Activated CD4-positive, alpha-beta T cell treated with anti-CD3 and anti-CD28 coated beads, Interleukin-2, amount 10 ng/mL, durations not matched to agents 24 days and 14 days (primary cell): ENCODE measurements at regions not wholly inside any gene's neighbourhood (a gene's known extent, or its start where the extent isn't known, plus 50 kb on each side); places are given as distances from the start of the nearest gene placed in this dataset.

Experiments used
- DNase-seq: peaks from one replicate; pipeline ENCODE4 v3.0.0; 2022
- H3K27ac Mint-ChIP-seq: one replicate; pipeline ENCODE4 v1.8.0; 2022; ENCODE audit warnings: mild to moderate bottlenecking, mixed read lengths
- H3K27me3 Mint-ChIP-seq: one replicate; pipeline ENCODE4 v1.8.0; 2022; ENCODE audit warnings: mixed read lengths
- H3K36me3 Mint-ChIP-seq: one replicate; pipeline ENCODE4 v1.8.0; 2022; ENCODE audit warnings: low read depth, mild to moderate bottlenecking, mixed read lengths
- H3K4me1 Mint-ChIP-seq: one replicate; pipeline ENCODE4 v1.8.0; 2021; ENCODE audit warnings: mixed read lengths
- H3K4me3 Mint-ChIP-seq: one replicate; pipeline ENCODE4 v1.8.0; 2022; ENCODE audit warnings: mild to moderate bottlenecking, moderate library complexity, mixed read lengths
- H3K9me3 Mint-ChIP-seq: one replicate; pipeline ENCODE4 v1.8.0; 2021; ENCODE audit warnings: mixed read lengths
- intact Hi-C: fragments of 100-400 bp; cut with micrococcal nuclease; formaldehyde crosslinking; loops from one replicate; pipeline ENCODE4 v1.15.1; 2023

DNA sequence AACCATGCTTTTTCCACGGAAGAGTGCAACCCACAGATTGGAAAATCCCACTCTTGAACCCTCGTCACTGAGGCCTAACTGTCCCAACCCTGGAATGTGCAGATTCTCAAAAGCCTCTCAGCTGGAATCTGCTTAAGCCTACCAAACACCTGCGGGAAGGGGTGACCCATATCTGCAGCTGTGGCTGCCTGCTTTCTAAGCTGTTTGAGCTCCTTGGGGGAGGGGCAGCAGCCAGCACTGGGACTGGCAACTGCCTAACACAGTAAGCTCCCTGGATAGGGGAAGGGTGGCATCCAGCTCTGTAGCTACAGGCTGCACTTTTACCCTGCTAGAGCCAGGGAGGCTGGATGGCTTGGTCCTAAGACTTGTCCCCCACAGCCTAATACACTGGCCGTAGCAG, 579.6 kb downstream of the COL12A1 start:
- no peak overlapping the region for H3K27ac Mint-ChIP-seq
- H3K4me1 Mint-ChIP-seq = no peaks in the 10 kb centered on the region
- H3K27me3 Mint-ChIP-seq = no peaks in the 10 kb centered on the region
- H3K9me3 Mint-ChIP-seq = peaks cover 3% of the 10 kb centered on the region
- no peak overlapping the region for H3K4me3 Mint-ChIP-seq
- intact Hi-C loops = no loop called here
- no peaks in the 10 kb centered on the region for H3K36me3 Mint-ChIP-seq
- DNase-seq = no peak

DNA sequence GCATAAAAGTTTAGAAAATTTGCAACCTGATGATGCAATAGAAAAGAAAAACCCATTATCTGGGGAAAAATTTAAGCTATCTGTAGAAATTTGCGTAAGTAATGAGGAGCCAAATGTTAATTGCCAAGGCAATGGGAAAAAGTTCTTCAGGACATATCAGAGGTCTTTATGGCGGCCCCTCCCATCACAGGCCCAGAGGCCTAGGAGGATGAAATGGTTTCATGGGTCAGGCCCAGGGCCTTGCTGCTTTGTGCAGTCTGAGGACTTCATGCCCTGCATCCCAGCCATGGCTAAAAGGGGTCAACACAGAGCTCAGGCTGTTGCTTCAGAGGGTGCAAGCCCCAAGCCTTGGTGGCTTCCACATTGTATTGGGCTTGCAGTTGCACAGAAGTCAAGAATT, 582.8 kb downstream of the COL12A1 start:
- intact Hi-C loops = no loop called here
- Mint-ChIP-seq H3K27ac (no peak overlapping the region), H3K27me3 (no peaks in the 10 kb centered on the region), H3K9me3 (peaks cover 6% of the 10 kb centered on the region), H3K4me3 (no peak overlapping the region), H3K36me3 (no peaks in the 10 kb centered on the region), H3K4me1 (no peaks in the 10 kb centered on the region)
- no peak for DNase-seq

DNA sequence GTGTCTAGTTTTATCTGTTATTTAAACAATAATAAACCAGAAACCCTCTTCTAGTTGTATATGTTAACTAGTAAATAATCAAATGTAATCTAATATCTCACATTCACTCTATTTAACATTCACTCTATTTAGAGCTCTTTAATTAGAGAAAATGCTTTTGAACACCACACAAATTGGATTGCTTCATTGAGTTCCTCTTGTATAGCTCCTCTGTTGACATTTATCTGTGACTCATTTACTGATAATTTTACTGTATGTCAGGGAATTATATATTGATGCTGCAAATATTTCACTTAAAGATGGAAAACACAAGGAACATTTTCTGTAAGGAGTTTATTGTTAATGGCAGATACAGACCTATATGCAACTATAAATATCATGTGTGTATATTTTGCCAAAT, 594.6 kb downstream of the COL12A1 start:
- intact Hi-C loops = no loop called here

DNA sequence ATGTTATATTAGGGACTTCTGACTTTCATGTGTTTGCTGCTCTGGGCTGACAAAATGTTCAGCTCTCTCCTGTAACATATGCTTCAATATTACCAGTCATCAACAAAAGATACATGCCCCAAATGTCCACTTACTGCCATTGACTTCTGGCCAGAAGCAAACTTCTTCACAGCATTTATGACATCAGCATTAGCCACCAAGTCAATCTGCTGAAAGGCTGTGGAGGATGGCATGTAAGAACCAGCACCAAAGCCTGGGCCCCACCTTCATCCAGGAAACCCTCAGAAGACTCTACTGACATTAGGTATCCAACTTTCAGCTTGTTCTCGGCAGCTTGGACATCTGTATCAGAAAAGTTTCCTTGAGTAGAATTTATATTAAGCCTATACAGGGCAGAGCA, 595.5 kb downstream of the COL12A1 start:
- intact Hi-C loops = no loop called here
- Mint-ChIP-seq H3K27me3 (no peaks in the 10 kb centered on the region), H3K4me1 (no peaks in the 10 kb centered on the region), H3K27ac (no peak overlapping the region), H3K9me3 (no peaks in the 10 kb centered on the region), H3K36me3 (no peaks in the 10 kb centered on the region), H3K4me3 (no peak overlapping the region)
- no peak for DNase-seq

More for the DNA sequence above, 594.6 kb downstream of the COL12A1 start:
- Mint-ChIP-seq H3K9me3 (no peaks in the 10 kb centered on the region), H3K27me3 (no peaks in the 10 kb centered on the region), H3K27ac (no peak overlapping the region), H3K4me1 (no peaks in the 10 kb centered on the region), H3K4me3 (no peak overlapping the region), H3K36me3 (no peaks in the 10 kb centered on the region)
- DNase-seq = no peak

DNA sequence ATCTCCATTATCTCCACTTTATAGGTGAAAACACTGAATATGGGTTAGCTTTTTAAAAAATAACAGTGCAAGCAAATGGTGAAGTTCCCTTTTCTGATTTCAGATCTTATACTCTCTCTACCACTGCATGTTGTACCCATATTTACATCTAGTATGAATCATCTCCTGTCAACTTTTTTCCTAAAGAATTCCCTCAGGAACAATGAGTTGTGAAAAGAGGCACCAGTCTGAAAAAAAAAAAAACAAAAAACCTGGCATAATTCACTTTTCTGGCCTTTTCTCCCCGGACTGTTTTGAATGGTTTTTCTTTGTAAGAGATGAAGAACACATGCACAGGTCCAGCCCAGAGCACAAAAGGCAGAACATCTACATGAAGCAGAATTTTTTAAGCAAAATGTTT, 596.0 kb downstream of the COL12A1 start:
- Mint-ChIP-seq H3K9me3 (no peaks in the 10 kb centered on the region), H3K27me3 (no peaks in the 10 kb centered on the region), H3K27ac (no peak overlapping the region), H3K4me1 (no peaks in the 10 kb centered on the region), H3K4me3 (no peak overlapping the region), H3K36me3 (no peaks in the 10 kb centered on the region)
- intact Hi-C loops = no loop called here
- no peak for DNase-seq

DNA sequence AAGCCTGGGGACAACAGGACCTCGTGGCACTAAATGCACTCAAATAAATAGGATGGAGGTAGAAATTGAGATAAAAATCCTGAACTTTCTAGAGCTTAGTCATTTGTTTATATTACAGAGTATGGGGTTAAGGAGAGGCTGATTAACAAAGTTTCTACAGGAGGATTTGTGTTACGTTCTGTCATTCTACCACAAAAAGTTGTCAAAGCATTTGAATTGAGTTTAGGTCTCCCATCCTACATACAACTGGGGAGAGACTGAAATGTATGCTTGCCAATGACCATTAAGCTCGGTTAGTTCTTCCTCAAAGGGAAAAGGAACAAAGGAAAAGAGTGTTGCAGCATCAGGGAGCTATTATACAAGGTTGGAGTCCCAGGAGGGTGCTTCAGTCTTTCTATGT, 597.9 kb downstream of the COL12A1 start:
- H3K27me3 Mint-ChIP-seq = no peaks in the 10 kb centered on the region
- H3K9me3 Mint-ChIP-seq = no peaks in the 10 kb centered on the region
- no peak for DNase-seq
- no peaks in the 10 kb centered on the region for H3K36me3 Mint-ChIP-seq
- H3K27ac Mint-ChIP-seq = no peak overlapping the region
- no peaks in the 10 kb centered on the region for H3K4me1 Mint-ChIP-seq
- intact Hi-C loops = no loop called here
- H3K4me3 Mint-ChIP-seq = no peak overlapping the region

DNA sequence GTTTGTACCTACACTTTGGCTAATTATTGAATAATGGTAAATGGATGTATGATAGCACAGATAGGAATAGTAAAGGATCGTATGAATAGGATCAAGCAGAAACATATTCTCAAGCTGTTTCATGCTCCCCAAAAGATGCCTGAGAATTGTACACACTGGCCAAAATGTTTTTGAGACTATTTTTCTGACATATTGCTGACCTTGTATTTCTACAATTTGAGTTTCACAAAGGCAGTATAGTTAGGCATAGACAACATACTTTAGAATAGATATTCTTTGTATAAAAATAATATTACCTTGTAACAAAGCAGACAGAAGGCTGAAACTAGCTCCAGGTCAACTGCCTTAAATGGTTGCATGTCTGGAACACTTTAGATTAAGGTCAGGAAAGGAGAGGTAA, 598.4 kb downstream of the COL12A1 start:
- intact Hi-C loops = no loop called here
- H3K27me3 Mint-ChIP-seq = no peaks in the 10 kb centered on the region
- no peaks in the 10 kb centered on the region for H3K36me3 Mint-ChIP-seq
- no peaks in the 10 kb centered on the region for H3K9me3 Mint-ChIP-seq
- H3K4me3 Mint-ChIP-seq = no peak overlapping the region
- H3K27ac Mint-ChIP-seq = no peak overlapping the region
- DNase-seq = no peak
- H3K4me1 Mint-ChIP-seq = no peaks in the 10 kb centered on the region

DNA sequence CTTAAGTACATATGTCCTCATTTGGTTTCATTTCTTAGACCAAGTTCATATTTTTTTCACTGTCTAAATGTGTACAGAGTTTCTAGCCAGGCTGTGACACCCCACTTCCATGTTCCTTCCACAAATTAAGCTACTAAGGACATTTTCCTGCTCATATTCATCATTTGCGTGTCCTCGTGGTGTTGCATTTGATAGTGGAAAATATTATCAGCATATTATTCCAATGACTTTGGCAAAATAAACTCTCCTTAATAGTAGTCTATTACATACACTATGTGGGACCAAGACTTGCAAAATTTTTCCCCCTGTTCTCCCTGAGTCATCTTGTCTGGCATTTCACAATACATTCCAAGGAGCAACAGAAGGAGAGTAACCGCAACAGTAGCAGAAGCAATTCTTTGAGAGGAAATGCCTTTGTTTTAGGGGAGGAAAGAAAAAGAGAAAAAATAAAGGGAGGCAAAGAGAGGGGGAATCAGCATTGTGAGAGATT, 599.2 kb downstream of the COL12A1 start:
- intact Hi-C loops = no loop called here
- Mint-ChIP-seq H3K9me3 (no peaks in the 10 kb centered on the region), H3K4me1 (no peaks in the 10 kb centered on the region), H3K36me3 (no peaks in the 10 kb centered on the region), H3K4me3 (no peak overlapping the region), H3K27me3 (no peaks in the 10 kb centered on the region), H3K27ac (no peak overlapping the region)
- no peak for DNase-seq

DNA sequence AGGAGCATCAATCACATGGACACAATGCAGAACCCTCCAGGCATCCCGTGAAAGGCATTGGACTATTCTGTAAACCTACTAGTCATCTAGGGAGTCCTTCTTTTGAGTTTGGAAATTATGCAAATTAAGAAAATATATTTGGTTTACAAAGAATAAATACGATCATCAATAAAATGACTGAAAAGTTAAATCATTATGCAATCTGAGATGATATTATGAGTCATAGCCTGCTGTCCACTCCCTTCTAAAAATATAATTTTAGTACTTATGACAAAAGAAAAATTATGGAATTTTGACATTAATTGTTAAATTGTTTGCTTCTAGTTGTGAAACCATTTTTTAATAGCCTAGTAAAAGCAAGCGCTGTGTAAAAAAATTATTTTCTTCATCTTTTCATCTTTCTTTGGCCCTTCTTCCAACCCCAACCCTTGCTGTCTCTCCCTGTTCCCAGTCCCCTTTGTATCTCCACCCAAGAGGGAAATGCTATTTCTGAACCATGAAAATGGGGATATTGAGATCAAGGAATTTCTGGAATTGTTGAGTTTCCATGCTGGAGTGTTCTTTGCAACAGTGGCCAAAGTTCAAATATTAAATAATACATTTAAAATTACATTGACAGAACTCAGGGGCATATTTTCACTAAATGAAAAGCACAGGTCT, 599.8 kb downstream of the COL12A1 start:
- Mint-ChIP-seq H3K4me3 (no peak overlapping the region), H3K36me3 (no peaks in the 10 kb centered on the region), H3K9me3 (no peaks in the 10 kb centered on the region), H3K4me1 (no peaks in the 10 kb centered on the region), H3K27ac (no peak overlapping the region), H3K27me3 (no peaks in the 10 kb centered on the region)
- DNase-seq = no peak
- intact Hi-C loops = no loop called here

DNA sequence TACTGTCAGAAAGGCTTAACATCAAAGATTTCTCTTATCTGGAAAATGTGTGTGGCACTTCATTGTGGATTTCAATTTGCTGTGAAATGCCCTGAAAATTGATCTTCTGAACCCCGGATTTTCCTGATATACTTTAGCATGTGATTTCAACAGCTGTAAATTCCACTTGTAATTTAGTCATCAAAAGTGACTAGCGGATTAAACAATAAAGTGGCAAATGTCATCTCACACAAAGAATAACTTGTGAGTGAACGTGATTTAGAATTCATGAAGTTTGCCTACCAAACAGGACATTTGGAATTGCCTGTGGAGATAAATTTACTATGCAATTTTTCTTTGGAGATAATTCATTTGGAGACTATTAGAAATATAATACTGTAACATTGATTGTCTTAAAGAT, 601.6 kb downstream of the COL12A1 start:
- no peaks in the 10 kb centered on the region for H3K27me3 Mint-ChIP-seq
- no peaks in the 10 kb centered on the region for H3K36me3 Mint-ChIP-seq
- H3K27ac Mint-ChIP-seq = no peak overlapping the region
- H3K4me3 Mint-ChIP-seq = no peak overlapping the region
- DNase-seq = no peak
- intact Hi-C loops = no loop called here
- H3K4me1 Mint-ChIP-seq = no peaks in the 10 kb centered on the region
- no peaks in the 10 kb centered on the region for H3K9me3 Mint-ChIP-seq

DNA sequence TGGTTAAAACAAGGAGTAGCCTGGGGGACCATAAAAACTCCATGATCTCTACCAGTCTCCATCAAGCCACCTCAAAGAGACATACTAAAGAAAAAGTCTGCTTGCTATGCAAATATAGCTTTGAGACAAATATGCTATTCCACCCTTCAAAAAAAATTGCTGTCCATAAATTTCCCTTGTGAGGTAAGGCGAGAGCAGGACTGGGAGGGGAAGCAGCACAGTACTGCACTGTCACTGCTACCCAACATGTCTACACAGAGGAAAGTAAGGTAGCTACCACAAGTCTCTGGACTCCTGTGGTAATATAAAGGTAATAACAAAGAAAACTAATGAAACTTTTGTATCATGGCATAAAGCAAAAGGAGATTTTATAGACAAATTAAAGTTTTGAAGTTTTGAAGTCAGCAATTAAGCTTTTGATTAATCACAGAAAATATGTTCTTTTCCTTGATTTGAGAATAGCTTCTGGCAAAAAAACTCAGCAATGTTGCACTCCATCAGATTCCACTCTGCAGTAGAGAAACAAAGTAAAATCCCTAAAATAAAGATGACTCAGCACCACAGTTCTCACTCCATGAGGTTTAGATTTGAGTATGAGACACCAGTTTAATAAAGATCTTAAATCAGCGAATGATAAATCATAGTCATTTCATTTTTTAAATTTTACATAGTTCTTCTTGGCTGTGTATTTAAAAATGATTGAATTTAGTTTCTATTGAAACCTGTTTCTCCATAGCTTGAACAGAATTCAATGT, 602.4 kb downstream of the COL12A1 start:
- no peaks in the 10 kb centered on the region for H3K4me1 Mint-ChIP-seq
- no peak for DNase-seq
- H3K27ac Mint-ChIP-seq = no peak overlapping the region
- H3K4me3 Mint-ChIP-seq = no peak overlapping the region
- no peaks in the 10 kb centered on the region for H3K9me3 Mint-ChIP-seq
- intact Hi-C loops = no loop called here
- no peaks in the 10 kb centered on the region for H3K27me3 Mint-ChIP-seq
- no peaks in the 10 kb centered on the region for H3K36me3 Mint-ChIP-seq

DNA sequence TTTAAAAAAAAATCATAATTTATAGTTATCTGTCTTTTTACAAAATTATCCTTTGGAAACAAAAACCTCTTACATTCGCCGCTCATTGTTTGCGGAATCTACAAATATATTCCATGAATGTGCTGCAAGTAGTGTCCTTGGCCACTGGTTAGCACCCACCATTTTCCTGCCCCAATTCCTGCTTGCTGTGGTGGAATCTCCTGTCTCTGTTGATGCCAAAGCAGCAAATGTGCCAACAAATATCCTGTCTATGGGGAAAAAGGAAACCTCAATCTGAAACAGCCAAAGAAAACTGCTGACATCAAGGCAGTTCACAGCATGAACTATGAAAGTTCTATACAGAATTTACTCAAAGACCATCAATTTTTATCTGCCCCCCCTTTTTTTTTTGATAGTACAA, 603.6 kb downstream of the COL12A1 start:
- H3K9me3 Mint-ChIP-seq = no peaks in the 10 kb centered on the region
- no peak for DNase-seq
- no peaks in the 10 kb centered on the region for H3K4me1 Mint-ChIP-seq
- H3K36me3 Mint-ChIP-seq = no peaks in the 10 kb centered on the region
- no peak overlapping the region for H3K4me3 Mint-ChIP-seq
- no peak overlapping the region for H3K27ac Mint-ChIP-seq
- H3K27me3 Mint-ChIP-seq = no peaks in the 10 kb centered on the region
- intact Hi-C loops = no loop called here

DNA sequence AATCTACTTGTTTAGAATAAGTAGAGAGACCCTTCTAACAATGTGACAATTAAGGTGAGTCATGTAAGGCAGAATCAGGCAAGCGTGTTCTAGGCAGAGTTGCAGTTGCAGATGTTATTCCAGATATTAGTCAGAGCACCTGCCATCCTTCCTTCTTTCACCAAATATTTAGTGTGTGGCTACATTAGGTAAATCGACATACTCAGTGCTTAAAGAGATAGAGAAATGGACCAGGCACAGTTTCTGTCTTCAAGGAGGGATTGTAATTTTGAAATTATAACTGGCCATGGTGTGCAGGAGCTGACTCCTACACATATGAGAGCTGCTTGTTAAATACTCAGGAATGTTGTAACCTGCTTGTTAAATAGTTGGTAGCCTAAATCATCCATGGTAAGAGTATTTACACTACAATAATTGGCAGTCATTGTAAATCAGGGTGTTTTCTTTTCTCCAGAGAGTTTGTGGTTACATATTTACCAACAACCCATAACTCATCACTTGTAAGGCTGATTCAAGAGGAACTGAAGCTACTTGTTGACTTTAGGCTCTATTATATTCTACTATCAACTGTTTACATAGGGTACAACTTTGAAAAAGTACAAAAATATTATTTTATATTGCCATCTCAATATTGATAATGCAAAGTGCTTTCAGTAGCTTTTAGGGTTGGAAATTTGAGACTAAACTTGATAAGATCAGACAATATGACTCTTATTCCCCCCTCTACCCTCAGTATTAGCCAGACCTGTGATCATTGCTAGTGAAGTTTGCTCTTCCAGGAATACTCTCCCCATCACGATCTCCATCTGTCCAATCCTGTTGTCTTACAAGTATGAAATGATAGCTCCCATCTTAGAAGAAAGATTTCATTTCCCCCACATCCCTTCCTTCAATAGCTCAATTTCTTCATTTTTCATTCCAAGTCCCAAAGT, 607.1 kb downstream of the COL12A1 start:
- no peaks in the 10 kb centered on the region for H3K4me1 Mint-ChIP-seq
- H3K36me3 Mint-ChIP-seq = no peaks in the 10 kb centered on the region
- no peaks in the 10 kb centered on the region for H3K27me3 Mint-ChIP-seq
- intact Hi-C loops = no loop called here
- no peak overlapping the region for H3K27ac Mint-ChIP-seq
- no peaks in the 10 kb centered on the region for H3K9me3 Mint-ChIP-seq
- no peak for DNase-seq
- H3K4me3 Mint-ChIP-seq = no peak overlapping the region

DNA sequence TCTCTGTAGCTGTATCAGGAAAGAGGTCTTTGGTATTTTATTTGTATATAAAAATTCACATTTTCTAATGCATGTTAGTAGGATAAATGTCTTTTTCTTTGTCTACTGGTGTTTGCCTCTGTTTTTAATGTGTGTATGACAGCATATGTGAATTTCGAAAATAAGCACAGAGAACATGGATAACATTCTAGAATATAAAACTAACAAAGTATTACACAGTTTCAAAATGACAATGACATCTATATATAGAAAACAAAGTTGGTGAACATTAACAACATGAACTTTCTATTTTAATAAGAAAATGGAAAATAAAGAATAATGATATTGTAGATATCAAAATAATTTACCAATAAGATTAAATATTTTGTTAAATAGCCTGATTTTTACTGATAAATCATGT, 608.0 kb downstream of the COL12A1 start:
- H3K4me1 Mint-ChIP-seq = no peaks in the 10 kb centered on the region
- H3K27ac Mint-ChIP-seq = no peak overlapping the region
- intact Hi-C loops = no loop called here
- H3K36me3 Mint-ChIP-seq = no peaks in the 10 kb centered on the region
- H3K9me3 Mint-ChIP-seq = peaks cover 4% of the 10 kb centered on the region
- H3K27me3 Mint-ChIP-seq = no peaks in the 10 kb centered on the region
- no peak overlapping the region for H3K4me3 Mint-ChIP-seq
- no peak for DNase-seq
